H9 (cell line): ENCODE measurements at regions not wholly inside any gene's neighbourhood (a gene's known extent, or its start where the extent isn't known, plus 50 kb on each side); places are given as distances from the start of the nearest gene placed in this dataset.

ENCODE experiments used
- DNase-seq: peaks from one replicate; pipeline ENCODE4 v3.0.0-alpha.2; 2017
- H2AFZ ChIP-seq: one replicate; pipeline ENCODE4 v1.6.1; 2013; ENCODE audit warnings: mild to moderate bottlenecking, low read length, control low read depth, moderate library complexity
- H2AK5ac ChIP-seq: 2 replicates; pipeline ENCODE4 v1.6.1; 2013; ENCODE audit warnings: low read length, control low read depth, mixed read lengths; ENCODE audit not compliant: insufficient read length
- H2BK120ac ChIP-seq: one replicate; pipeline ENCODE4 v1.6.1; 2013; ENCODE audit warnings: low read depth, mild to moderate bottlenecking, low read length, control low read depth, inconsistent platforms; ENCODE audit not compliant: poor library complexity, severe bottlenecking
- H2BK12ac ChIP-seq: 2 replicates; pipeline ENCODE4 v1.6.1; 2013; ENCODE audit warnings: low read length, control low read depth, mixed read lengths, low read depth; ENCODE audit not compliant: insufficient read length
- H2BK15ac ChIP-seq: 2 replicates; pipeline ENCODE4 v1.6.1; 2013; ENCODE audit warnings: low read depth, low read length, control low read depth
- H2BK20ac ChIP-seq: one replicate; pipeline ENCODE4 v1.6.1; 2013; ENCODE audit warnings: low read depth, mild to moderate bottlenecking, low read length, control low read depth, inconsistent platforms; ENCODE audit not compliant: poor library complexity, severe bottlenecking
- H2BK5ac ChIP-seq: 2 replicates; pipeline ENCODE4 v1.6.1; 2013; ENCODE audit warnings: low read length, control low read depth, mixed read lengths; ENCODE audit not compliant: insufficient read length
- H3K14ac ChIP-seq: 2 replicates; pipeline ENCODE4 v1.6.1; 2013; ENCODE audit warnings: low read length, control low read depth; ENCODE audit not compliant: insufficient read depth
- H3K18ac ChIP-seq: 2 replicates; pipeline ENCODE4 v1.6.1; 2013; ENCODE audit warnings: low read depth, mild to moderate bottlenecking, mixed read lengths, low read length, control low read depth; ENCODE audit not compliant: insufficient read length
- H3K23ac ChIP-seq: 2 replicates; pipeline ENCODE4 v1.6.1; 2013; ENCODE audit warnings: low read length, control low read depth, mixed read lengths, low read depth; ENCODE audit not compliant: insufficient read length
- H3K23me2 ChIP-seq: 2 replicates; pipeline ENCODE4 v1.6.1; 2013; ENCODE audit warnings: low read depth, mild to moderate bottlenecking, mixed read lengths, low read length, control low read depth; ENCODE audit not compliant: insufficient read length, poor library complexity, severe bottlenecking
- H3K27ac ChIP-seq: 2 replicates; pipeline ENCODE4 v1.5.1; 2013; ENCODE audit warnings: low read length, control low read depth, mixed read lengths, low read depth; ENCODE audit not compliant: insufficient read length
- H3K27me3 ChIP-seq: 2 replicates; pipeline ENCODE4 v1.6.1; 2013; ENCODE audit warnings: low read length, control low read depth, inconsistent platforms; ENCODE audit not compliant: insufficient read depth
- H3K4ac ChIP-seq: 2 replicates; pipeline ENCODE4 v1.6.1; 2013; ENCODE audit warnings: low read depth, mild to moderate bottlenecking, control low read depth, inconsistent platforms, low read length, moderate library complexity
- H3K4me1 ChIP-seq: 2 replicates; pipeline ENCODE4 v1.6.1; 2013; ENCODE audit warnings: low read length, control low read depth, inconsistent platforms; ENCODE audit not compliant: insufficient read depth
- H3K4me2 ChIP-seq: 2 replicates; pipeline ENCODE4 v1.6.1; 2013; ENCODE audit warnings: low read length, control low read depth, mixed read lengths; ENCODE audit not compliant: insufficient read length, insufficient read depth
- H3K56ac ChIP-seq: 2 replicates; pipeline ENCODE4 v1.6.1; 2013; ENCODE audit warnings: low read depth, mild to moderate bottlenecking, mixed read lengths, low read length, control low read depth; ENCODE audit not compliant: insufficient read length
- H3K79me1 ChIP-seq: 2 replicates; pipeline ENCODE4 v1.6.1; 2013; ENCODE audit warnings: low read depth, mild to moderate bottlenecking, moderate library complexity, low read length, control low read depth, inconsistent platforms; ENCODE audit not compliant: insufficient read depth, poor library complexity, severe bottlenecking
- H3K79me2 ChIP-seq: 2 replicates; pipeline ENCODE4 v1.6.1; 2013; ENCODE audit warnings: low read length, control low read depth, inconsistent platforms; ENCODE audit not compliant: insufficient read depth
- H3K9ac ChIP-seq: 2 replicates; pipeline ENCODE4 v1.6.1; 2013; ENCODE audit warnings: low read length, control low read depth, mixed read lengths; ENCODE audit not compliant: insufficient read length; ENCODE audit errors: extremely low read depth
- H3K9me3 ChIP-seq: one replicate; pipeline ENCODE4 v1.6.1; 2013; ENCODE audit warnings: low read depth, low read length, inconsistent platforms; ENCODE audit not compliant: control insufficient read depth
- H3T11ph ChIP-seq: one replicate; pipeline ENCODE4 v1.6.1; 2013; ENCODE audit warnings: mild to moderate bottlenecking, low read length, control low read depth, inconsistent platforms
- H4K20me1 ChIP-seq: one replicate; pipeline ENCODE4 v1.6.1; 2013; ENCODE audit not compliant: control insufficient read depth, insufficient read length, insufficient read depth
- H4K5ac ChIP-seq: 2 replicates; pipeline ENCODE4 v1.6.1; 2013; ENCODE audit warnings: low read depth, mild to moderate bottlenecking, mixed read lengths, low read length, control low read depth; ENCODE audit not compliant: insufficient read length
- H4K8ac ChIP-seq: replicated peaks from 2 replicates; pipeline ENCODE4 v1.6.1; 2013; ENCODE audit warnings: low read length, control low read depth, mixed read lengths, low read depth; ENCODE audit not compliant: insufficient read length
- H4K91ac ChIP-seq: 2 replicates; pipeline ENCODE4 v1.6.1; 2013; ENCODE audit warnings: low read depth, mild to moderate bottlenecking, moderate library complexity, mixed read lengths, low read length, control low read depth; ENCODE audit not compliant: insufficient read length
- H3K27ac Mint-ChIP-seq, 3 experiments: 2 replicates in 2 of 3; 3 replicates in 1 of 3; pipeline ENCODE4 v1.8.0; 2020 to 2021; ENCODE audit warnings: mixed read lengths in 3 of 3, mild to moderate bottlenecking in 1 of 3, moderate library complexity in 1 of 3
- H3K27me3 Mint-ChIP-seq: 2 replicates; pipeline ENCODE4 v1.8.0; 2021; ENCODE audit warnings: low read depth, mild to moderate bottlenecking, moderate library complexity, mixed read lengths
- H3K36me3 Mint-ChIP-seq, 3 experiments: 2 replicates in 2 of 3; 3 replicates in 1 of 3; pipeline ENCODE4 v1.8.0; 2020 to 2021; ENCODE audit warnings: low read depth in 3 of 3, mixed read lengths in 3 of 3; ENCODE audit not compliant: insufficient read depth in 1 of 3
- H3K4me1 Mint-ChIP-seq, 2 experiments: 2 replicates each; pipeline ENCODE4 v1.8.0; 2020; ENCODE audit warnings: mixed read lengths in 2 of 2
- H3K4me3 Mint-ChIP-seq, 2 experiments: 2 replicates in 1 of 2; 3 replicates in 1 of 2; pipeline ENCODE4 v1.8.0; 2020 to 2021; ENCODE audit warnings: mild to moderate bottlenecking in 2 of 2, mixed read lengths in 2 of 2, moderate library complexity in 1 of 2
- H3K9me3 Mint-ChIP-seq, 2 experiments: 2 replicates in 1 of 2; 3 replicates in 1 of 2; pipeline ENCODE4 v1.8.0; 2020; ENCODE audit warnings: mild to moderate bottlenecking in 2 of 2, mixed read lengths in 2 of 2, moderate library complexity in 1 of 2
- WGBS: extraction: QIAGEN DNeasy Blood & Tissue Kit; methylation state at CpG from one replicate; pipeline ENCODE4 v1.1.7; 2013; ENCODE audit warnings: missing lambda C conversion rate, low lambda C conversion rate, mixed read lengths; ENCODE audit not compliant: insufficient read length; ENCODE audit errors: extremely low coverage; 5-methylcytosine and 5-hydroxymethylcytosine counted together
- TF ChIP-seq, protein P1 (sequence below): fragments of 200-600 bp; sonication (generic); conservative IDR thresholded peaks from 3 replicates; pipeline ENCODE4 v1.8.0; 2021; ENCODE audit warnings: antibody characterized with exemption, mild to moderate bottlenecking

DNA sequence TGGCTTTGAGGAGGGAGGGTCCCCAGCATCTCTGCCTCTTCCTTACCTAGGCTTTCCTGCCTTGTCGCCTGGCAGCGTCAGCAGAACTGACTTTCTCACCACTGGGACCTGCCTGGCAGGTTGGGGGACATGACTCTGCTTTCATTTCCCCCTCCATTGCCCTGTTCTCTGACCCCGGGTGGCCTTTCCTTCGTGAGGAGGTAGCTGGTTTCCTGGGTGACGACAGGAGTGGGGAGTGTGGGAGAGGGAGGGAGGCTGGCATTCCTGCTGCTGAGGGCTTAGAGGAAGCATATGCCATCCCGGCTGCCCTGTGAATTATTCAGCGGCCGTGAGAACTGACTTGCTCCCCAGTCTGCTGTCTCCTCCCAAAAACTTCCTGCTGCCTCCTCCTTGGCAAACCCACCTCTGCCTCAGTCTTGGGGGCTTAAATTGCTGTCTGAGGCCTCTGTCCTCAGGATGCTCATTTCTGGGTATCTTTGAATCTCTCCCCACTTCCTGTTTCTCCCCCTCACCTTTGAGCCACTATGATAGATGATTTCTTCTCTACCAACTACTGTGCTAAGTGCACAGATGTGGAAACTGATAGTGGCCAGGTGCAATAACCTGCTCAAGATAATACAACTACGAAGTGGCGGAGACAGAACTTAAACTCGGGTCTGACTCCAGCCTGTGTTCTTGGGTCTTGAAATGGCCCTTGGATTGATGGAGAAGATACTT, 182.0 kb upstream of the CSF3R start:
- no peaks in the 10 kb centered on the region for H3K79me2 ChIP-seq
- H2AK5ac ChIP-seq, result no peak overlapping the region
- H3K23ac ChIP-seq, result no peak overlapping the region
- no peak overlapping the region for H3T11ph ChIP-seq
- no peaks in the 10 kb centered on the region for H3K4me1 ChIP-seq
- no peaks in the 10 kb centered on the region for H3K23me2 ChIP-seq
- H3K4ac ChIP-seq, result no peak overlapping the region
- no peaks in the 10 kb centered on the region for H3K27me3 ChIP-seq
- H2BK120ac ChIP-seq, result no peak overlapping the region
- Mint-ChIP-seq H3K27ac (no peak overlapping the region), H3K9me3 (no peaks in the 10 kb centered on the region), H3K4me1 (peaks cover 0 to 8% of the 10 kb centered on the region in 2 experiments; a peak in 1 of 4 replicates), H3K36me3 (no peaks in the 10 kb centered on the region), H3K27me3 (peaks cover 10% of the 10 kb centered on the region; the same call in 1 of the 2 replicates), H3K4me3 (no peak overlapping the region)
- no peak overlapping the region for H2BK15ac ChIP-seq
- no peak for DNase-seq
- no peak overlapping the region for H4K5ac ChIP-seq
- no peak overlapping the region for H3K14ac ChIP-seq
- H3K9me3 ChIP-seq, result no peaks in the 10 kb centered on the region
- TF ChIP-seq, protein P1, sequence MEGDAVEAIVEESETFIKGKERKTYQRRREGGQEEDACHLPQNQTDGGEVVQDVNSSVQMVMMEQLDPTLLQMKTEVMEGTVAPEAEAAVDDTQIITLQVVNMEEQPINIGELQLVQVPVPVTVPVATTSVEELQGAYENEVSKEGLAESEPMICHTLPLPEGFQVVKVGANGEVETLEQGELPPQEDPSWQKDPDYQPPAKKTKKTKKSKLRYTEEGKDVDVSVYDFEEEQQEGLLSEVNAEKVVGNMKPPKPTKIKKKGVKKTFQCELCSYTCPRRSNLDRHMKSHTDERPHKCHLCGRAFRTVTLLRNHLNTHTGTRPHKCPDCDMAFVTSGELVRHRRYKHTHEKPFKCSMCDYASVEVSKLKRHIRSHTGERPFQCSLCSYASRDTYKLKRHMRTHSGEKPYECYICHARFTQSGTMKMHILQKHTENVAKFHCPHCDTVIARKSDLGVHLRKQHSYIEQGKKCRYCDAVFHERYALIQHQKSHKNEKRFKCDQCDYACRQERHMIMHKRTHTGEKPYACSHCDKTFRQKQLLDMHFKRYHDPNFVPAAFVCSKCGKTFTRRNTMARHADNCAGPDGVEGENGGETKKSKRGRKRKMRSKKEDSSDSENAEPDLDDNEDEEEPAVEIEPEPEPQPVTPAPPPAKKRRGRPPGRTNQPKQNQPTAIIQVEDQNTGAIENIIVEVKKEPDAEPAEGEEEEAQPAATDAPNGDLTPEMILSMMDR, result no peak
- H2AFZ ChIP-seq, result no peak overlapping the region
- no peak overlapping the region for H4K91ac ChIP-seq
- no CpG with 5 or more reads among the region's 11 CpGs for WGBS
- H2BK12ac ChIP-seq, result no peak overlapping the region
- H3K18ac ChIP-seq, result no peak overlapping the region
- no peak overlapping the region for H3K9ac ChIP-seq
- H2BK20ac ChIP-seq, result no peak overlapping the region
- H2BK5ac ChIP-seq, result no peak overlapping the region
- no peak overlapping the region for H3K27ac ChIP-seq
- no peak overlapping the region for H4K8ac ChIP-seq
- no peak overlapping the region for H3K4me2 ChIP-seq
- H4K20me1 ChIP-seq, result no peaks in the 10 kb centered on the region
- no peak overlapping the region for H3K56ac ChIP-seq
- no peaks in the 10 kb centered on the region for H3K79me1 ChIP-seq
